Lower lobe of right lung (tissue), 2 donors: ENCODE measurements at regions not wholly inside any gene's neighbourhood (a gene's known extent, or its start where the extent isn't known, plus 50 kb on each side); places are given as distances from the start of the nearest gene placed in this dataset.
"Not testable (repeated sequence)": the region's sequence is repeated elsewhere in the genome, so short reads cannot be mapped to it uniquely, and the experiment has no call there.

Experiments used
- ATAC-seq, 2 donors: fragments of 200-7000 bp; cut with Tn5 transposase; one replicate each; pipeline ENCODE4 v1.9.1; 2020 to 2022; ENCODE audit warnings: mild to moderate bottlenecking in 2 of 2, moderate library complexity in 2 of 2
- DNase-seq: peaks from one replicate; pipeline ENCODE4 v3.0.0-alpha.2; 2020
- H3K27ac ChIP-seq: fragments of 200-600 bp; one replicate; pipeline ENCODE4 v1.8.0; 2022
- H3K27me3 ChIP-seq: fragments of 200-600 bp; one replicate; pipeline ENCODE4 v1.8.0; 2022; ENCODE audit warnings: low read depth
- H3K36me3 ChIP-seq: fragments of 200-600 bp; one replicate; pipeline ENCODE4 v1.8.0; 2022; ENCODE audit warnings: mild to moderate bottlenecking
- H3K4me1 ChIP-seq: fragments of 200-600 bp; one replicate; pipeline ENCODE4 v1.8.0; 2022
- H3K4me3 ChIP-seq: fragments of 200-600 bp; one replicate; pipeline ENCODE4 v1.8.0; 2022; ENCODE audit warnings: mild to moderate bottlenecking
- H3K9me3 ChIP-seq: fragments of 200-600 bp; one replicate; pipeline ENCODE4 v1.8.0; 2022
- intact Hi-C: fragments of 100-400 bp; cut with DNase I; formaldehyde crosslinking; loops from one replicate; pipeline ENCODE4 v1.11.0; 2022
- TF ChIP-seq, protein P1 (sequence below): fragments of 200-600 bp; IDR thresholded peaks from one replicate; pipeline ENCODE4 v1.8.0; 2022; ENCODE audit warnings: antibody characterized with exemption, mild to moderate bottlenecking
- donor health status: DM: no; HTN: yes; CAD: no; lungs with severe emphysema.

DNA sequence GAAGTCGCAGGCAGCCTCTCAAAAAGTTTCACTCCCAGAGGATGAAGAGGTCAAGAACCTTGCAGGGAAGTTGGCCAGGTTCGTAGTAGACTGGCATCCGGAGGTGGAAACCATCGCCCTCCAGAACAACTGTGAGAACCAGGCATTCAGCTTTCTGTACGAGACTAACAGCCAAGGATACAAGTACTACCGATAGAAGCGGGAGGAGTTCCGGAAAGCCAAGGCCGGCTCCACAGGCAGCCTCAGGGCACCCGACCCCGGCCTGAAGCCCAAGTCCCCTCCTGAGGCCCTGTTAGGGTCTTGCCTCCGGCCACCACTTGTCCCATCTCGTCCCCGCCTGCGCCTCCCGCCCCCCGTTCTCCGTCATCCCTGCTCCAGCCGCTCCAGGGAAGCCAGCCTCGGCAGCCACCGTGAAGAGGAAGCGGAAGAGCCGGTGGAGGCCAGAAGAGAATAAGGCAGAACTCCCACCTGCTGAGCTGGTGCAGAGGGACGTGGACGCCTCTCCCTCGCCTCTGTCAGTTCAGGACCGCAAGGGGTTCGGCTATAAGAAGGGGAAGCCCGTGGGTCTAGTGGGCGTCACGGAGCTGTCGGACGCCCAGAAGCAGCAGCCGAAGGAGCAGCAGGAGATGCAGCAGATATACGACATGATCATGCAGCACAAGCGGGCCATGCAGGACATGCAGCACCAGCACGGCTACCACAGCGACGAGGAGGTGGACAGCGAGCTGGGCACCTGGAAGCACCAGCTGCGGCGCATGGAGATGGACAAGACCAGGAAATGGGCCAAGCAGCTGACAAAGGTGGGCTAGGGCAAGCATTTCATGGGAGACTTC lies 366.8 kb upstream of the ATXN7L3B start:
- no peaks in the 10 kb centered on the region for H3K27me3 ChIP-seq
- no peak for DNase-seq
- H3K4me3 ChIP-seq = no peak overlapping the region
- H3K4me1 ChIP-seq = no peaks in the 10 kb centered on the region
- intact Hi-C loops = no loop called here
- ATAC-seq = peak in 1 of 2 donors; percentile 25
- TF ChIP-seq, protein P1, sequence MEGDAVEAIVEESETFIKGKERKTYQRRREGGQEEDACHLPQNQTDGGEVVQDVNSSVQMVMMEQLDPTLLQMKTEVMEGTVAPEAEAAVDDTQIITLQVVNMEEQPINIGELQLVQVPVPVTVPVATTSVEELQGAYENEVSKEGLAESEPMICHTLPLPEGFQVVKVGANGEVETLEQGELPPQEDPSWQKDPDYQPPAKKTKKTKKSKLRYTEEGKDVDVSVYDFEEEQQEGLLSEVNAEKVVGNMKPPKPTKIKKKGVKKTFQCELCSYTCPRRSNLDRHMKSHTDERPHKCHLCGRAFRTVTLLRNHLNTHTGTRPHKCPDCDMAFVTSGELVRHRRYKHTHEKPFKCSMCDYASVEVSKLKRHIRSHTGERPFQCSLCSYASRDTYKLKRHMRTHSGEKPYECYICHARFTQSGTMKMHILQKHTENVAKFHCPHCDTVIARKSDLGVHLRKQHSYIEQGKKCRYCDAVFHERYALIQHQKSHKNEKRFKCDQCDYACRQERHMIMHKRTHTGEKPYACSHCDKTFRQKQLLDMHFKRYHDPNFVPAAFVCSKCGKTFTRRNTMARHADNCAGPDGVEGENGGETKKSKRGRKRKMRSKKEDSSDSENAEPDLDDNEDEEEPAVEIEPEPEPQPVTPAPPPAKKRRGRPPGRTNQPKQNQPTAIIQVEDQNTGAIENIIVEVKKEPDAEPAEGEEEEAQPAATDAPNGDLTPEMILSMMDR = no peak
- no peaks in the 10 kb centered on the region for H3K9me3 ChIP-seq
- no peak overlapping the region for H3K27ac ChIP-seq
- no peaks in the 10 kb centered on the region for H3K36me3 ChIP-seq

DNA sequence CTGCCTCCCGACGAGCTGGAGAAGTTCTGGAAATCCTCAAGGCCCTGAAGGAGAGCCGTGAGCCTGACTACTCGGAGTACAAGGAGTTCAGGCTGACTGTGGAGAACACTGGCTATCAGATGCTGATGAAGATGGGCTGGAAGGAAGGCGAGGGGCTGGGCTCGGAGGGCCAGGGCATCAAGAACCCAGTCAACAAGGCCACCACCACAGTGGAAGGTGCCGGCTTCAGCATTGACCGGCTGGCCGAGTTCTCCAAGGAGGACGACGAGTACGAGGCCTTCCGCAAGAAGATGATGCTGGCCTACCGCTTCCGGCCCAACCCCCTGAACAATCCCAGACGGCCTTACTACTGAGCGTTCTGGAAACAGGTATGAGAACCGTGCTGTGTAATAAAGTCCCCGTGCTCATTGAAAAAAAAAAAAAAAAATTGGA lies 366.1 kb upstream of the ATXN7L3B start:
- no peaks in the 10 kb centered on the region for H3K4me1 ChIP-seq
- TF ChIP-seq, protein P1 = no peak
- intact Hi-C loops = no loop called here
- H3K27ac ChIP-seq = no peak overlapping the region
- DNase-seq (no peak), ATAC-seq (no peak)
- H3K36me3 ChIP-seq = no peaks in the 10 kb centered on the region
- no peaks in the 10 kb centered on the region for H3K27me3 ChIP-seq
- H3K4me3 ChIP-seq = no peak overlapping the region
- H3K9me3 ChIP-seq = no peaks in the 10 kb centered on the region

DNA sequence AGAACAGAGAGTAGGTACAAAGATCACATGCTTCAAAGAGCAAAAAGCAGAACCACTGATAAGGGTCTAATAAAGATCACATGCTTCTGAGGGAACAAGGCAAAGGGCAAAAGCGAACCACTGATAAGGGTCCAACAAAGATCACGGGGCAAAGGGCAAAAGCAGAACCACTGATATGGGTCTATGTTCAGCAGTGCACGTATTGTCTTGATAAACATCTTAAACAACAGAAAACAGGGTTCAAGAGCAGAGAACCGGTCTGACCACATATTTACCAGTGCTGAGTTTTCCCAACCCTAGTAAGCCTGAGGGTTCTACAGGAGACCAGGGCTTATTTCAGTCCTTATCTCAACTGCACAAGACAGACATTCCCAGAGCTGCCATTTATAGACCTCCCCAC lies 362.7 kb upstream of the ATXN7L3B start:
- H3K36me3 ChIP-seq, intact Hi-C loops, H3K9me3 ChIP-seq, H3K4me3 ChIP-seq, ATAC-seq, H3K27me3 ChIP-seq, H3K4me1 ChIP-seq, DNase-seq, H3K27ac ChIP-seq: not testable (repeated sequence)

DNA sequence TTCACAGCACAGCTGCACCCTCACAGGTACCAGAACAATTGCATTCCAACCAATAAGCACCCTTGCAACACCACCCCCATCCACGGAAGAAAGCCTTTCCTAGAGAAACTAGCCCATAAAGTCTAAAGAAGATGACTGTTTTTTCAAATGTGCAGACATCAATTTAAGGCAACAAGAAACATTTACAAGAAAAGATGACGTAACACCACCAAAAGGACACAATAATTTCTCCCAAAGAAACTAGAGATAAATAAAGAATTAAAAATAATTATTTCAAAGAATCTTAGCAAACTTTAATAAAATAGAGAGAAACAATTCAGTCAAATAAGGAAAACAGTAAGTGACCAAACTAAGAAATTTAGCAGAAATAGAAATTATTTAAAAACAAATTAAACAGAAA lies 352.3 kb upstream of the ATXN7L3B start:
- Histone ChIP-seq H3K4me3 (no peak overlapping the region), H3K4me1 (no peaks in the 10 kb centered on the region), H3K9me3 (no peaks in the 10 kb centered on the region), H3K27me3 (no peaks in the 10 kb centered on the region), H3K36me3 (no peaks in the 10 kb centered on the region), H3K27ac (no peak overlapping the region)
- DNase-seq (no peak), ATAC-seq (no peak)
- TF ChIP-seq, protein P1 = no peak
- intact Hi-C loops = no loop called here

DNA sequence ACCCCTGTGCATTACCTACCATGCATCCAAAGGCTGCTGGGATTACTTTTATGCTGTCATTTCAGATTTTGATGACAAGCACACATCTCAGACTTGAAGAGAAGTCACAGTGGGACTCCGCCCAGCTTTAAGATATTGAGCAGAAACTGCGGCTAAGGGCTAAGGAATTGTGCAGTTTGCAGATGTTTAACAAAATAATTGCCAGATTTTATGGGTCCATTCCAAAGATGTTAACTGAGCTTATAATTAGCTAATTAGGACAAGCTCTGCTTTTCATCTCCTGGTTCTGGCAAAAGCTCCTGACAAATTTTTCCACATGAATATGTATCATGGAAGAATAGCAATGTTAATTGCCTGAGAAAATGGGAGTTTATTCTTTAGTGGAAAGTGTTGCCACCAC lies 344.4 kb upstream of the ATXN7L3B start:
- intact Hi-C loops = no loop called here
- no peaks in the 10 kb centered on the region for H3K9me3 ChIP-seq
- ATAC-seq (no peak), DNase-seq (no peak)
- H3K27me3 ChIP-seq = no peaks in the 10 kb centered on the region
- no peaks in the 10 kb centered on the region for H3K4me1 ChIP-seq
- H3K27ac ChIP-seq = no peak overlapping the region
- H3K4me3 ChIP-seq = no peak overlapping the region
- H3K36me3 ChIP-seq = no peaks in the 10 kb centered on the region
- TF ChIP-seq, protein P1 = no peak

DNA sequence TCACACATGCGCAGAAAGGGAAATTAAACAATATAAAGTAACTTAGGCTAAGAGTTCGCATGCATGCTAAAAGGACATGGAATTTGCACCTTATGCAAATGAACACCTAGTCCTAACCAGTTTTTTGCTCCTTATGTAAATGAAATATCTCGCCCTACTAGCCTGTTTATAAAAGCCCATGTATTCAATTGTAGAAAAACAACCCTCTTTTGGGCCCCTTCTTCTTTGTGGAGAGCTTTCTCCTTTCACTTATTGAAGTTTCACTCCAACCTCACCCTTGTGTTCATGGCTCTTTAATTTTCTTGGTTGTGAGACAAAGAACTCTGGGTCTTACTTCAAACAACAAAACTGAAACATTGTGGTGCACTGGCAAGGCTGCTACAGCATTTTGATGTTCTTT lies 333.4 kb upstream of the ATXN7L3B start:
- H3K36me3 ChIP-seq = no peaks in the 10 kb centered on the region
- intact Hi-C loops = no loop called here
- no peaks in the 10 kb centered on the region for H3K27me3 ChIP-seq
- no peaks in the 10 kb centered on the region for H3K9me3 ChIP-seq
- no peaks in the 10 kb centered on the region for H3K4me1 ChIP-seq
- DNase-seq (no peak), ATAC-seq (no peak)
- TF ChIP-seq, protein P1 = no peak
- H3K4me3 ChIP-seq = no peak overlapping the region
- no peak overlapping the region for H3K27ac ChIP-seq
